GM19351 (cell line): ENCODE measurements at regions not wholly inside any gene's neighbourhood (a gene's known extent, or its start where the extent isn't known, plus 50 kb on each side); places are given as distances from the start of the nearest gene placed in this dataset.
"Not testable (repeated sequence)": the region's sequence is repeated elsewhere in the genome, so short reads cannot be mapped to it uniquely, and the experiment has no call there.

Experiments used
- ATAC-seq: cut with Tn5 transposase; IDR thresholded peaks from one replicate; pipeline ENCODE4 v1.9.1; 2021; ENCODE audit warnings: mild to moderate bottlenecking, moderate library complexity; ENCODE audit not compliant: unreplicated experiment

DNA sequence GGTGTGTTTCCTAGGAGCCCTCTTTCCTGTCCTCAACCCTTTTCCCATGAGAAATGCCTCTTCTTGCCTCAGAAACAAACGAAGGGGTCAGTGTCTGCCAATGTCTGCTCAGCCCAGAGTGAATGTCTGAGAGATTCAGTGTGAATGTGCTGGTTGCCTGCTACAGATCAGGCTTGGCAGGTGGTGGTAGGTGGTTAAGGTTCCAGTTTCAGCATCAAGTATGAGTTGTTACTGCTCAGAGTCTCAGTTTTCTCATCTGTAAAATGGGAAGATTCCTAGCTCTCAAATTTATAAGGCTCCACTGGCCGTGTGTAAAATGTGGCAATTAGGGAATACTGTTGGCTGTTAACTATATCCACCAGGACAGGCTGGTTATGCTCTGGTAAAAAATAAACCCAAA lies 96.3 kb upstream of the PLGLB2 start:
- not testable (repeated sequence) for ATAC-seq

DNA sequence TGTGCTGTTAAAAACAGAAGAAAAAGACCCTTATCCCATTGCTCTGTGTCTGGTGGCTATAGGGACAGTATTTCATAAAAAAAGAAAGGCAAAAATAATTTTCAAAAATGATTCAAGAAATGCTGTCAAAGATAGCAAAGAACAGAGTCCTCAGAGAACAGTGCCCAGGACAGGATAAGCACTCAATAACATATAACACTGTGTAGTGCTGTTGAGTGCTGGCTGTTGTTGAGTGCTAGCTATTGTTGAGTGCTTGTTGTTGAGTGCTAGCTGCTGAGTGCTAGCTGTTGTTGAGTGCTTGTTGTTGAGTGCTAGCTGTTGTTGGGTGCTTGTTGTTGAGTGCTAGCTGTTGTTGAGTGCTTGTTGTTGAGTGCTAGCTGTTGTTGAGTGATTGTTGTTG lies 94.5 kb upstream of the PLGLB2 start:
- not testable (repeated sequence) for ATAC-seq

DNA sequence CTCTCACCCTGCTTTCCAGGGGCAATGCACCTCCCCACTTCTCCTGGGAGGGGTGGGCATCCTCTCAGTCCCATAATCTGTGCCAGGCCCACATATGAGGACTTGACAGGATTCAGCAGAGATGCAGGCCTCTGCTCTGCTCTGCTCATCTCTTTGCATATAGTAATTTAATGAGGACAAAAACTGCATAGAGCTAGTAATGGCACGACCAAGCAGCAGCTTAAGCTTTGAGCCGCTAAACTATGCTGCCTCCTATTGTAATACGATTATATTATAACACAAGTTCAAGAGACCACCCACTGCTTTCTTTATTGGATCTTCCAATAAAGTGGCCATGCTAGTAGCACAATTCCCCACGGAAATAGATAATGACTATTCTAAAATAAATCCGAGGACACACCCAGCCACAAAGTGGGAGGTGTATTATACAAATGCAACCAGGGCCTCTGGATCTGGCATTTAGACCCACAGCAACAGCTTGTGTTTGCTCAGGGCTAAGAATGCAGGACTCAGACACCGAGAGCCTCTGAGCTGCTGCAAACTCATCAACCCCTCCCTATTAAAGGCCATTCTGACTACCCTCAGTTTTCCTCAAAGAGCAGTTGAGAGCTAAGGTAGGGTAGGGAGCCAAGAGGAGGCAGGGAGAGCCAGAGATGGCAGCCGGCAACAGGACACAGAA lies 93.6 kb upstream of the PLGLB2 start:
- not testable (repeated sequence) for ATAC-seq

DNA sequence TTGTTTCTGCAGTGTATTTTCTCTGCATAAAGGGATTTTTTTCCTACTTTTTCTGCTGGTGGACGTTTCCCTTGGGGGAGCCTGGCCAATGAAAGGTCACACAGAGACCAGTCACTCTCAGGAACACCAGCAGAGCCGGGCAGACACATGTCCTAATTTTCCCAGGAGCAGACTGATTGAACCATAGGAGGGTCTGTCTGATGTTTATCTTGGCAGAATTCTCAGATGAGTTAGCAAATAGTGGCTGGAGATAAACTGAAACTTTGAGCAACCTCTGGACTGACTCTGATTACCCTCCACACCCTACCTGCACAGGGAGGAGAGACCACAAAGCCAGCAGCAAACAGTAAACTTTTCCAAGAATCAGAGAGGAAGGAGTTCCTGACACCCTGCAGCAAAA lies 90.0 kb upstream of the PLGLB2 start:
- not testable (repeated sequence) for ATAC-seq

DNA sequence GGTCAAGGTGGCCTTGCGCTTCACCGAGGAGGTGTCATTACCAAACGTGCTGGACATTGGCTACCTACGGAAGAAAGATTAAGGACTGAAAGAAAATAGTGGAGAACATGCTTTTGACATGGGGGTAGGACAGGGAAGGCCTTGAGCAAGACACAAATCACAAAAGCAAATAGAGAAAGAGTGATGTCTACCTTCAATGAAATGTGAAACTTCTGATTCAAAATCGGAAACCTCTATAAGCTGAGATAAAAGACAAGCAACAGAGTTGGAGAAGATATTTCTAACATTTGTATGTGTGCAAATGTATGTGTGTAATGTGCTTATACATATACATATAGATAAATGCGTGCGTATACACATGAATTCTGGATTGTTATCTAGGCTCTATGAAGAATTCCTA lies 89.5 kb upstream of the PLGLB2 start:
- ATAC-seq, result not testable (repeated sequence)

DNA sequence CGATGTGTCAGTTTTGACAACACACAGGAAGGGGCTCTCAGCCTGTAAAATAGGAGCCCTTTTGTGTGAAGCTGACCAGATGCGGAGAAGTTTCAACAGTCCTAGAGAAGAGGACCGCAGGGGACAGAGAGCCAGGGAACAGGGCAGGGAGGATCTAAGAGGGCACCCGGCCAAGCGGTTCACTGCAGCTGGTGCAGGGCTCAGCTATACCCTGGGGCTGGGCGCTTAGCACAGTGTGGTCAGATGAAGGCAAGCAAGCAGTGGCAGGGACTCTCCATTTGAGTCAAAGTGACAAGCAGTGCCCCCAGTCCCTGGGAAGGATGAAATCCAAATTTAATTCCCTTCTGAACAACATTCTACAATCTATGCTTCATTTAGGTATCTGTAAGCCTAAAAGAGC lies 88.9 kb upstream of the PLGLB2 start:
- ATAC-seq, result not testable (repeated sequence)

DNA sequence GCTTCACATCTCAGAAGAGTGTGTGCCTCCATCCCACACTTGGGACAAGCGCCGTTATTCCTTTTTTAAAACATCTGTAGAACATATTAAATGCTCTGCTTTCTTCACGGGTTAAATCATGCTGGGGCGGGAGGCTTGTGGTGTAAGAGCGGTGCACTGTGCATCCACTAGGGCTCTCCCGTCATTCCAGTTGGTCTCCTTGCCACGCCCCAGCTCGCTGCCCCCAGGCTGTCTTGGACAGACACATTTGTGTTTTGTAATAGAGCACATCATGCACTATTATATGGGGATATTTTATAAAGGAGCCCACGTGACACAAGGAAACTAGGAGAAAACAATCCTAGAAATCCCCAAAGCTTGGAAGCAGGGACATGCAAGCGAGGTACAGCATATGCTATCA lies 87.7 kb upstream of the PLGLB2 start:
- ATAC-seq, result not testable (repeated sequence)

DNA sequence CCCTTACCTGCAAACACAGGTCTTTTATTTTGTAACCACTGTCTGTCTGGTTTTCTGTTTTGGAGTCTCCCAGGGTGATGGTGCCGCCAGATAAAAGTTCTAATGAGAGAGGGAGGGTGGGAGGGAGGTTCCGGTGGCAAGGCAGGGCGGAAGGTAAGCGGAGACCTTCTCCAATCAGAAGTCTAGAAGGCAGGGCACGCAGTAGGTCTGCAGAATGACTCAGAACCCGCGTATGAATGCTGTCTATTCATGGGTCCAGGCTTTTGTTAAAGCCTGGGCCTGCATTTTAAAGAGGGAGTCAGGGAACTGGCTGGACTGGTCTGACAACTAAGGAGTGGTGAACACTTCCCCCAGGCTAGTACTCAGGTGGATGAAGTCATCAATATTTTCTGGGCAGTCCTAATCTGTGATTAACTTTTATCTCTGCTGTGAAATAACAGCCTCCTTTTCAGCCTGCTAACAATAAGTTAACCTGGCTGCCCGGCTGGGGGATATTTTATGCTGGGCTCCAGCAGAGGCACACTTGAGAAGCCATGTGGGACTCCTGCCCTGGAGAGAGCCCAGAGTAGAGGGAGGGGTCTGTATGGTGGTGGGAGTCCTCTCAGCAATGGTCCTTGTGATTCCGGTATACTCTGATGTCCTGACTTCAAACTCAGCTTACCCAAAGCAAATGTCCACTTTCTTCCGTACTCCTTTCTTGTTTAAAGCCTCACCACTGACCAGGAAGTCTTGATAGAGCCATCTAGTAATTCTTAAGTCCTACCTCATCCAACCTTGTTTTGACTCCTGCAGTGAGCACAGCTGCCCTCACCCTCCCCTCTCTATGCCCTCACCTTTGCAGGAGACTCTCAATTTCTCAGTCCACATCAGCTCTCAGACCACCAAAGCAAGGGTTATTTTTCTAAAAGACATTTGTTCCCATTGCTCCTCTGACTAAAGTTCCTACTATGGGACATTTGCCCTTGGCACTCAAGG lies 85.3 kb upstream of the PLGLB2 start:
- not testable (repeated sequence) for ATAC-seq

DNA sequence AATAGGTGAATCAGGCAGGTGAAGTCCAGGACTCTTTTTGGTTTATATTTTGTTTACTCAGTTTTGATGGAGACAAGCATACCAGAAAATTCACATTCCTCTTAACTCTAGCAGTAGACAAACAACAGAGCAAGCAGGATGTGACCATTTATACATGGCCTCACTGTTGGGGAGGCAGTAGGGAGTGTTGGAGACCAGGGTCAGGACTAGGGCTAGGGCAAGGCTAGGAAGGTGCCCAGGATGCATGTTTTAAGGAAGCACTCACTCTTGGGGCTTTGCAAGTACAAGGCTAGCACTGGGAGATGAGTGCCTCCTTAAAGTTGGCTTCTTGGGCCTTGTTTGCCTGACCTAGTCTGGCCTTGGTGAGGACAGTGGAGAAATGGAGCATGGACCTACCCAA lies 84.5 kb upstream of the PLGLB2 start:
- not testable (repeated sequence) for ATAC-seq

DNA sequence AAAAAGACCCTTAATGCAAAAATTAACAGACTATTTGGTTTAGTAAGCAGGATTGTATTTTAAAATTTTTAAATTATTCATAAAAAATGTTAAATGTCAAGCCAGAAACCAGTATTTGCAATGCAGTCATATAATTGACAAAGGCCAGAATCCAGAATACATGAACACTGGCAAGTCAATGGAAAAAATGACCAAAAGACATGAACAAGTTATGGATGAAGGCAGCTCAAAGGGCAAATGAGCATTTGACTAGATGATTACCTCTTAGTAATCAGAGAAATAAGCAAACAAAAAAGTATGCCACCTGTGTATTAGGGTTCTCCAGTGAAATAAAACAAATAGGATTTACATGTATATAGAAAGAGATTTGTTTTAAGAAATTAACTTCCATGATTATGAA lies 80.9 kb upstream of the PLGLB2 start:
- not testable (repeated sequence) for ATAC-seq

DNA sequence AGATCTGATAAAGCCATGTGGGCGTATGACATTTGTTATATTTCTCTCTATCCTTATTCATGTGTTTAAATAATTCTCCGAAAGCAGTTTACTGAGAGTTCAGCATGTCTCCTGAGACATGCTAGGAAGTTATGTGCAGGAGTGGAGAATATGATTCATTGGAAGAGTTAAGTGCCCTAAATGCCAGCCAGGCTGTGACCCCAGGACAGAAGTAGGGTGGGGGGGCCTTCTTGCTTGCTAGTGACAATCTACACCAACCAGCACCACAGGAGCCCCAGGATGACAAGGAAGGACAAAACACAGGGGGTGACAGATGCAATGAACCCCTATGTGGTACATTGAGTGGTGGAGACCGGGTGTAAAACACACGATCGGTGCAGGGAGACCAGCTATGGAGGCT lies 79.5 kb upstream of the PLGLB2 start:
- not testable (repeated sequence) for ATAC-seq

DNA sequence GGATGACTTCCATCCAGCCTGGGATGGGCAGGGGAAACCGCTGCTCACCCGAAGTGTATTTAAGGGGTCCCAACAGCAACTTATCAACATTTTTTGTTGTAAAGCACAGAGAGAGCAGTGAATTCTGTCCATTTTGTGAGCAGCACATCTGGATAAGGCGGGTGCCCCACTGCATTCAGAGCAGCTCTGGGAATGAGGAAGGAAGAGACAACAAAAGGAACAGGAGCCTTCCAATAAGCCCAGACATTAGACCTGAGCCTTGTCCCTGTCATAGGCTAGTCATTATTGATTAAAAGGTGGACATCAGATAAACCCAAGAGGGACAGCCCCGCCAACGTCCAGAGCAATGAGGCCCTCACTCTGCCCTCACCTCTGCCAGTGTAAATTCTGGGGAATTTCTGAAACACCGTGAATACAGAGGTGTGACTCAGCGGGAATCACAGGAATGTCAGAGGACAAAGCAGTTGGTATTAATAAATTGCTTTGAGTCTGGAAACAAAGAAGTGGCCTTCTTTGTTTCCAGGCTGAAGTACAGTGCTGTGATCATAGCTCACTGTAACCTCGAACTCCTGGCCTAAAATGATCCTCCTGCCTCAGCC lies 78.2 kb upstream of the PLGLB2 start:
- ATAC-seq, result not testable (repeated sequence)

DNA sequence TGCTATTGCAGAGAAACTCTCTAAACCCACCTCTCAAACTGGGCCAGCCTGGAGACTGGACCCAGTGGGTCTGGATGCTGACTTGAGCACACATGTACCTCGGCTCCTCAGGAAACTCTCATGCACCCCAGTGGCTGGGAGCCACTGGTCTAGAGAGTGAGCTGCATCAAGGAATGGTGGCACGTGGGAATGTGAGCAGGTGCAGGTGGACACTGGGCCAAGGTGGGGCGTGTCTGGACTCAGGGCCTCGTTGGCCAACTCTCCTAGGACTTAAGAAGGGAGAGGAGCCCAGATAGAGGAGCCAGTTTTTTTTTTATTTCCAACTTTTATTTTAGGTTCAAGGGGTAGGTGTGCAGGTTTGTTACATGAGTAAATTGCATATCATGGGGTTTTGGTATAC lies 75.5 kb upstream of the PLGLB2 start:
- ATAC-seq, result not testable (repeated sequence)

DNA sequence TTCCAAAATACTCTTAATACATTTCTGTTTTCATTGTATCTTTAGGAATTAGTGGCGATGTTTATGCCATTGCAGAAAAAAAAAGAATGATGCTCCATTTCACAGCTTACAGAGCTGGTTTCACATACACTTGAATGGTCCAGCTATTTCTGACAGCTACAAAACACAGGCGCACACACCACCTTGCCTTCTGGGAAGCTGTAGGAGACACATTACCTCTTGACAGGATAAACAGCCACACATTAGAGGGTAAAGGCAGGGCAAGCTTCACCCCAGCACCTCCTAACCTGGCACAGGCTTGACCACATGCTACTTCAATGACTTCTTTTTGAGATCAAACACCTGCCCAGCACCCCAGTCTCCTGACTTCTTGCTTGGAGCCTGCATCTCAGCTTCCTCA lies 73.2 kb upstream of the PLGLB2 start:
- not testable (repeated sequence) for ATAC-seq

DNA sequence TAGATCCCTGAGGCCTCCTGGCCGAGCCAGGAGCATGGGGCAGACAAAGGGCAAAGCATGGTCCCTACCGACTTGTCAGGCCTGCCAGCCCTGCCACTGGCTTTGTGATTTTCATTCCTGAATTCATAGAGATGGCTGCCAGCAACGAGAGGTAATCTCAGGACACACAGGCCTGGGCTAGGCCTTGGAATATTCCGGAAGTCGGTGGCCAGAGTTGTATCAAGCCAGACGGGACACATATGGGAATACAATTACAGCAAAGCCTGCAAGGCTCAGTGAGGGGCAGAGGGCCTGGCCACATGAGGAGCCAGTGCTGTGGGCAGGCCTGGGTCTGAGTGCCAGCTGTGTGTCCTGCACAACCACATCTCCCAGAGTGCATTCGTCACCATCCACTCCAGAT lies 72.4 kb upstream of the PLGLB2 start:
- ATAC-seq, result not testable (repeated sequence)

DNA sequence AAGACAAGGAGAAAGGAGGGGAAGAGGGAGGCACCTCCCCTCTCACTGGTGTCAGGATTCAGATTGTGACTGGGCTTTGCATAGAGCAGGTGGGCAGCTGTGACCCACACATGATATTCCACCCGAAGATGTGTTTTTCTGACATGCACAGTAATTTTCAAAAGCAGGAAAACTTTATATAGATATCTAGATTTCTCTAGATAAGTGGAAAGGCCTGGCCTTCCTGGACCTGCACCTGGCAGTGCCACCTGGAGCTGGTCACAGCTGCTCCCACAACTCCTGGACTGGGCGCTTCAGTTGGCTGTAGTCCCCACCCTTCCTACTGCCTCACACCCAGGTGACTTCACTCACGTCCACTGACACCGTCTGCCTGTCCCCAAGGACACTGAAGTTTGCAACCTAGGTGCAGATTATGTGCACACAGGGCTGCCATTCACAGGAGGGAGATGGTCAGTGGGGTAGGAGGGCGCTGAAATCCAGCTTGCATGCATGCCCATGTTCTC lies 70.4 kb upstream of the PLGLB2 start:
- ATAC-seq, result not testable (repeated sequence)

DNA sequence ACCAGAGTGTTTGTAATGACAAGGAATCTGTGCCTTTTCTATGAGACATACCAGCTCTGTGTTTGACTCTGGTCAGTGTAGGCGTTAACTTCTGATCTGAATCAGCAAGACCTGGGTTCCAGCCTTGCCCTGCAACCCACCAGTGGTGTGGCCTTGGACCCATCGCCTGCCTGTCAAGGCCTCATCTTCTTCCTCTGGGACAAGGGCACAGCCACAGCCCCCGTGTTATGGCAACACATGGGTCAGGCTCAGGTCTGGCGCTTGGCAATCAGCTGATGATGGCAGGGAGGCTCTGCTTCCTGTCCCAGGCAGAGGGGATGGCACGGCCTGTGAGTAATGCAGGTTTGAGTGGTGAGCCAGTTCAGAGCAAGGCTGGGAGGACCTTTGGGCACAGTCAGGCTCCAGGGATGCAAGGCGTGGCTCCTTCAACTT lies 69.1 kb upstream of the PLGLB2 start:
- not testable (repeated sequence) for ATAC-seq

DNA sequence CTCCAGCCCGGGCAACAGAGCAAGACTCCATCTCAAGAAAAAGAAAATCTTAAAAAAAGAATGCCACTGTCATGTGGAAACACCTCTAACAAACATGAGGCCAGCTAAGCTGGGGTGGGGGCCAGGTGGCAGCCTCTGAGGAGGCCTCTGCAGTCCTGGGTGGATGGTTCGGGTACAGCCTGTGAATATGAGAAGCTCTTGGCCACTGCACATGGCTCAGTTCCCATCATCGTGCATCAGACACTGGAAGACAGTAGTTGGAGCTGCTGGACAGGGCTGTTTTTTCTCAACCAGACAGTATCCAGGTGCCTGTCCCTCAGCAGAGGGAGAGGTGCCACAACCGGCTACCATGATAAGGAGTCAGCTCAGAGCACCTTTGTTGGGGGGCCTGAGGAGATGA lies 67.9 kb upstream of the PLGLB2 start:
- not testable (repeated sequence) for ATAC-seq

DNA sequence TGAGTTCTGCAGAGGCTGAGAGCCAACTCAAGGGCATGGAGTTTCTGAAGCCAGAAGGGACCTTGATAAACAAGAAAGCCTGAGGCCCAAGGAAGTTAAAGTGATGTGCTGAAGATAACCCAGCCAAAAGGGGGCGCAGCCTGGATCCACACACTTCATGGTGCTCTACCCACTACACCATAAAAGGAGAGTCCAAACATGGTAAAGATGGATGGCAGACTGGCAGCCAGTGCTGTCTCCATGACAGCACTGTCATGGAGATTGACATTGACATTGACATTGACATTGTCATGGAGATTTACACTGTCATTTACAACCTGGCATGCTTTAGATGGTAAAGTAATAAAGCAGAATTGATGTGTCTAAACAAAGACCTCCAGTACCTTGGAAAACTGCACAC lies 67.2 kb upstream of the PLGLB2 start:
- not testable (repeated sequence) for ATAC-seq

DNA sequence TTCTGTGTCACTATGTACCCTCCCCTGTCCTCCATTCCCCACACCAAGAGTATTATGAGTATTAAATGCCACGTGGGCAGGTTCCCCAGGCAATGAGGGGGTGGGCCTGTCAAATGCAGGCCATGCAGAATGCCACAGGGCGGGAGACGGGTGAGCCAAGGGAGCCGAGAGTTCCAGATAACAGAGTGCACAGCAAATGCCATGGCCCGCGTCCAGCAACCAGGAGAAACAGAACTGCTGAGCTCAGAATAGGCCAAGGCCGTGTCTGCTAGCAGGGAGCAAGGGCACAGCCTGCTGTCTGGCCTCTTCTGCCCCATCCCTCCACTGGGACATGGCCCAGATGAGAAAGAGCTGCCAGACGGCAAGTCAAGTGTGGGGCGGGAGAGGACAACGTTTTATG lies 64.4 kb upstream of the PLGLB2 start:
- not testable (repeated sequence) for ATAC-seq

DNA sequence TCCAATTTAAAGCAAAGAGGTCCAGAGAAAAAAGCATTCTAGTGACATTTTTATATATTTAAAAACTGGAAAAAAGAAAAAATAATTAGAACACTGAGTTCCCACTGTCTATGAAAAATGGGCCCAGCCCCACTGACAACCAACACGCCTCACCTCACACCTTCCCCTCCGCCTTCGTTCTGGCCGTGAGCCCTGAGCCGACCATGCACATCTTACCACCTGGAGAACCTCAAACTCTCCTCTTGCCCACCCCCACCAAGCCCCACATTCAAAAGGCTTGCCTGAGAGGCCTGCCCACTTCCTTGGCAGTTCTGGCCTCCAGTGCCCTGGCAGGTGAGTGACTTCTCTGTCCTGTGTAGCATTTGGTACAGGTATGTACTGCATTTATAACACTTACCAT lies 63.9 kb upstream of the PLGLB2 start:
- not testable (repeated sequence) for ATAC-seq
